Neural cell (in vitro differentiated cells): ENCODE measurements at regions not wholly inside any gene's neighbourhood (a gene's known extent, or its start where the extent isn't known, plus 50 kb on each side); places are given as distances from the start of the nearest gene placed in this dataset.
"Not testable (repeated sequence)": the region's sequence is repeated elsewhere in the genome, so short reads cannot be mapped to it uniquely, and the experiment has no call there.

Experiments used
- H2AFZ ChIP-seq: fragments of 200-600, 300-800 bp; sonication (generic), shearing (Covaris generic); 2 replicates; pipeline ENCODE4 v1.6.0; 2014; ENCODE audit warnings: low read depth, mild to moderate bottlenecking, antibody characterized with exemption, low read length, moderate library complexity
- H3F3A ChIP-seq: fragments of 200-600 bp; shearing (Covaris generic); 2 replicates; pipeline ENCODE4 v1.6.1; 2016; ENCODE audit warnings: mild to moderate bottlenecking, moderate library complexity, mixed read lengths, antibody characterized with exemption, low read length; ENCODE audit not compliant: insufficient read depth, poor library complexity, severe bottlenecking
- H3K27ac ChIP-seq: fragments of 200-600, 300-800 bp; sonication (generic), shearing (Covaris generic); 2 replicates; pipeline ENCODE4 v1.5.1; 2014; ENCODE audit warnings: mild to moderate bottlenecking, low read length, moderate library complexity
- H3K27me3 ChIP-seq: fragments of 300-800, 200-600 bp; sonication (generic), shearing (Covaris generic); 2 replicates; pipeline ENCODE4 v1.6.0; 2014; ENCODE audit warnings: mild to moderate bottlenecking, low read depth, low read length, moderate library complexity; ENCODE audit not compliant: insufficient read depth
- H3K36me3 ChIP-seq: fragments of 300-800, 200-600 bp; sonication (generic), shearing (Covaris generic); 2 replicates; pipeline ENCODE4 v1.5.1; 2014; ENCODE audit warnings: mild to moderate bottlenecking, antibody characterized with exemption, low read length, moderate library complexity; ENCODE audit not compliant: insufficient read depth
- H3K4me2 ChIP-seq: fragments of 300-800, 200-600 bp; sonication (generic), shearing (Covaris generic); 2 replicates; pipeline ENCODE4 v1.6.0; 2014; ENCODE audit warnings: mild to moderate bottlenecking, low read length
- H3K4me3 ChIP-seq: fragments of 300-800, 200-600 bp; sonication (generic), shearing (Covaris generic); 2 replicates; pipeline ENCODE4 v1.5.1; 2014; ENCODE audit warnings: mild to moderate bottlenecking, low read length, moderate library complexity
- H3K79me2 ChIP-seq: fragments of 200-600 bp; shearing (Covaris generic); replicated peaks from 2 replicates; pipeline ENCODE4 v1.6.0; 2014; ENCODE audit warnings: mild to moderate bottlenecking, low read length, moderate library complexity; ENCODE audit not compliant: insufficient read depth
- H3K9ac ChIP-seq: fragments of 300-800, 200-600 bp; sonication (generic), shearing (Covaris generic); 2 replicates; pipeline ENCODE4 v1.6.1; 2016; ENCODE audit warnings: mild to moderate bottlenecking, low read length, mixed read lengths
- H3K9me2 ChIP-seq: fragments of 200-600 bp; shearing (Covaris generic); 2 replicates; pipeline ENCODE4 v1.6.1; 2016; ENCODE audit warnings: mild to moderate bottlenecking, low read length, mixed read lengths; ENCODE audit not compliant: insufficient read depth
- H3K9me3 ChIP-seq: fragments of 200-600, 300-800 bp; sonication (generic), shearing (Covaris generic); 2 replicates; pipeline ENCODE4 v1.6.1; 2016; ENCODE audit warnings: mild to moderate bottlenecking, mixed run types, low read length, moderate library complexity, mixed read lengths
- H4K20me1 ChIP-seq: fragments of 200-600 bp; shearing (Covaris generic); 2 replicates; pipeline ENCODE4 v1.6.1; 2016; ENCODE audit warnings: mild to moderate bottlenecking, mixed run types; ENCODE audit not compliant: insufficient read depth
- CTCF ChIP-seq: fragments of 450-650 bp; IDR thresholded peaks from 2 replicates; pipeline ENCODE4 v1.5.1; 2014; ENCODE audit warnings: antibody characterized with exemption, mild to moderate bottlenecking, moderate library complexity; ENCODE audit not compliant: poor library complexity, severe bottlenecking
- EP300 ChIP-seq: fragments of 450-650 bp; conservative IDR thresholded peaks from 2 replicates; pipeline ENCODE4 v1.6.1; 2014; ENCODE audit warnings: antibody characterized with exemption, mild to moderate bottlenecking, moderate library complexity; ENCODE audit not compliant: poor library complexity, severe bottlenecking
- EZH2 ChIP-seq: fragments of 200-600, 300-800 bp; shearing (Covaris generic), sonication (generic); IDR thresholded peaks from 2 replicates; pipeline ENCODE4 v1.6.1; 2014; ENCODE audit warnings: antibody characterized with exemption, low read length, borderline replicate concordance, mild to moderate bottlenecking; ENCODE audit not compliant: insufficient read depth, poor library complexity, severe bottlenecking
- MXI1 ChIP-seq: fragments of 450-650 bp; conservative IDR thresholded peaks from 2 replicates; pipeline ENCODE4 v1.6.1; 2014; ENCODE audit warnings: antibody characterized with exemption, mild to moderate bottlenecking; ENCODE audit not compliant: poor library complexity, severe bottlenecking
- POLR2AphosphoS5 ChIP-seq: IDR thresholded peaks from 2 replicates; pipeline ENCODE4 v1.6.1; 2012
- RAD21 ChIP-seq: fragments of 450-650 bp; conservative IDR thresholded peaks from 2 replicates; pipeline ENCODE4 v1.6.1; 2014; ENCODE audit warnings: antibody characterized with exemption, mild to moderate bottlenecking, moderate library complexity
- REST ChIP-seq: IDR thresholded peaks from 2 replicates; pipeline ENCODE4 v1.6.1; 2012; ENCODE audit warnings: borderline replicate concordance
- SMC3 ChIP-seq: fragments of 450-650 bp; conservative IDR thresholded peaks from 2 replicates; pipeline ENCODE4 v1.6.1; 2014; ENCODE audit warnings: antibody characterized with exemption, mild to moderate bottlenecking, moderate library complexity; ENCODE audit not compliant: poor library complexity
- TAF1 ChIP-seq: IDR thresholded peaks from 2 replicates; pipeline ENCODE4 v1.6.1; 2012; ENCODE audit warnings: low read depth

- H3K9ac ChIP-seq, H3K36me3 ChIP-seq, H4K20me1 ChIP-seq, H3K4me3 ChIP-seq, H3F3A ChIP-seq, H3K27me3 ChIP-seq, H3K79me2 ChIP-seq, H3K27ac ChIP-seq, H3K9me3 ChIP-seq, H3K4me2 ChIP-seq, H2AFZ ChIP-seq, H3K9me2 ChIP-seq: not testable (repeated sequence)
Observed at GRCh38 chr14:43127874-43128273, 1379.2 kb downstream of the FSCB start.

- TF ChIP-seq TAF1 (no peak), EZH2 (no peak), MXI1 (no peak), REST (no peak), SMC3 (no peak), EP300 (no peak), CTCF (no peak), RAD21 (no peak), POLR2AphosphoS5 (no peak)
- H3K79me2 ChIP-seq: no peaks in the 10 kb centered on the region
- no peaks in the 10 kb centered on the region for H3F3A ChIP-seq
- H3K4me2 ChIP-seq: no peak overlapping the region
- H3K9ac ChIP-seq: no peak overlapping the region
- no peaks in the 10 kb centered on the region for H3K36me3 ChIP-seq
- H2AFZ ChIP-seq: no peak overlapping the region
- no peak overlapping the region for H3K27ac ChIP-seq
- no peaks in the 10 kb centered on the region for H4K20me1 ChIP-seq
- no peaks in the 10 kb centered on the region for H3K9me2 ChIP-seq
- no peaks in the 10 kb centered on the region for H3K27me3 ChIP-seq
- no peak overlapping the region for H3K4me3 ChIP-seq
- no peaks in the 10 kb centered on the region for H3K9me3 ChIP-seq
Observed at GRCh38 chr14:43123544-43123943, 1383.5 kb downstream of the FSCB start.

GRCh38 chr14:43119672-43120071 is 1387.4 kb downstream of the FSCB start:
- Histone ChIP-seq H3K27ac (no peak overlapping the region), H3K9ac (no peak overlapping the region), H3K36me3 (no peaks in the 10 kb centered on the region), H3K4me2 (no peak overlapping the region), H3K4me3 (no peak overlapping the region), H3F3A (no peaks in the 10 kb centered on the region), H4K20me1 (no peaks in the 10 kb centered on the region), H3K9me3 (no peaks in the 10 kb centered on the region), H3K27me3 (no peaks in the 10 kb centered on the region), H3K9me2 (no peaks in the 10 kb centered on the region), H2AFZ (no peak overlapping the region), H3K79me2 (no peaks in the 10 kb centered on the region)
- TF ChIP-seq SMC3 (no peak), CTCF (no peak), REST (no peak), EZH2 (no peak), MXI1 (no peak), RAD21 (no peak), POLR2AphosphoS5 (no peak), EP300 (no peak), TAF1 (no peak)
